Stimulated activated naive CD4-positive, alpha-beta T cell treated with Interleukin-2 at 50 U/mL for 16 hours (primary cell): ENCODE measurements at regions not wholly inside any gene's neighbourhood (a gene's known extent, or its start where the extent isn't known, plus 50 kb on each side); places are given as distances from the start of the nearest gene placed in this dataset.
"Not testable (repeated sequence)": the region's sequence is repeated elsewhere in the genome, so short reads cannot be mapped to it uniquely, and the experiment has no call there.

Source experiments
- DNase-seq: peaks from one replicate; lab custom pipeline; 2025; lab: John Stamatoyannopoulos, UW

DNA sequence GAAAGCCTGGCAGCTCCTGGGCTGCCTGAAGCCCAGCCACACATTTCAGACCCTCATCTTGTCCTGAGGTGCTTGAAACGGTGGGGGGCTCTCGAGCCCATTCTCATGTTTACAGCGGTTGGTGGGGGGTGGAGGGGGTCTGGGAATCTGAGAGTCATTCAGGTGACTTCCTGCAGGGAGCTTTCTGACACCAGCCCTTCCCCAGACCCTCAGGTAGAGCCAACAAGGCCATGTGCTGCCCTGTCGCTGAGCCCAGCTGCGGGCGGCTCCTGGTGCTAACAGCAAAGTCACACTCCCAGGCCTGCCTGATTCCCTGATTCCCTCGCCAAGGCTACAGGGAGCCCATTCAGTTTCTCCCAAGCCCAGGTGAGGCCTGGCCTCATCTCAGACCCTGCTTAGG, 324.9 kb upstream of the MEX3C start:
- no peak for DNase-seq

DNA sequence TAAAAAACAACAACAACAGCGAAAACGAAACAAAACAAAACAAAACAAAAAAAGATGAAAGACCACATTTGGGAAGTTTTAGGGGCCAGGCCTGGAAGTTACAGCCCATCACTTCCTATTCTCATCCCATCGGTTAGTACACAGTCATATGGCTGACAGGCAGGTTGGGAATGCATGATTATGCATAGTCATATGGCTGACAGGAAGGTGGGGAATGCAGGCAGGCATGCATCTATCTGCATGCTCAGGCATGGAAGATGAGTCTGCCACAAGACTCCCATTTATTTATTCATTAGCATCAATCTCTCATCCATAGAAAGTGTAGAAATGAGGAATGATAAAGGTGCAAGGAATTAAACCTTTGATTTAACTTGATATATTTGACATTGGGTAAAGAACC, 325.3 kb upstream of the MEX3C start:
- DNase-seq: no peak

DNA sequence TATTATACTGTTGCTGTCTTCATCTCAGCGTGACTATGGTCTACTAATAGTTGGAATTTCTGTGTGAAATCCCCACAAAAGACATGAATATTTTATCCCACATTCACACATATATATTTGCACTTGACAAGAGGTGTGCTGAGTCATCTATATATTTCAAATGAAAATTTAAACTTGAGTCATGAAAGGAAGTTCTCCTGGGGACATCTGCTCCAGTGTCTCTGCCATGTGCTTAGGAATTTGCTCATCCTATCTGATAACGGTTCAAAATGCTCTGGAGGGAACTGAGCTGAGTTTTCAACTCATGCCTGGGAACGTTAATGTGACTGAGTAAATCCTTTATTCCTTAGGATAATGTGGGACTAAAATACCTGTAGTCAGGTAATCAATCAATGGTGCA, 326.2 kb upstream of the MEX3C start:
- DNase-seq: no peak

DNA sequence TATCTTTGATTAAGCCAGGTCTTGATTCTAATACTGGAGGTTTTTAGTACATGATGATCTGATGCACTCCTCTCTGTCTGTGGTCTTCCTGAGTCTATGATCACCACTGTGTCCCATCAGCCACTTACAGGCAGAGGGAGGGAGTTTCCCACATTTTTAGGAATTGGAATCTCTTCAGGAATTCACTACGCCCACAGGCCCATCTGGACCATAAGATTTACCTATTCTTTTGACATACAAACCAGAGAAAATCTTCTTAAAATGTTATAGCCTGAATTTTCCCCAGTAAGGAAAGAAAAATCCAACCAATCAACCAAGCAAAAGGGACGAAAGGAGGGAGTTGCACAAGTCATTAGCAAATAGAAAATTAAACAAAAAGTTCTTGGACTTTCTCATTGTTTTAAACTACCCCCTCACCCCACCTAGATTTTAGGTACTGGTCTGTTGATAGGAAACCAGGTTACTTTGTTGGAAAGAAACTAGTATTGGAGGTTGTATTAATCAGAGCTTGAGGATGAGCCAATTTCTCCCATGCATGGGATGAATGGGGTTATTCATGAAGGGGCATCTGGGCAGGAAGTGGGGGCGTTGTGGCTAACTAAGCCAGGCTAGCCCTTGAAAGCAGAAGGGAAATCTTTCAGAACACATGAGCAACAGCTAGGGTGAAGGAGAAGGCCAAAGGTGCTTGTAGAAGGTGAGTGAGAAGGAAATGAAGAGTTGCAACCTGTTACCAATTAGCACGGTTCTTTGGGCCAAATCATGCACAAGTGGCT, 328.2 kb upstream of the MEX3C start:
- no peak for DNase-seq

DNA sequence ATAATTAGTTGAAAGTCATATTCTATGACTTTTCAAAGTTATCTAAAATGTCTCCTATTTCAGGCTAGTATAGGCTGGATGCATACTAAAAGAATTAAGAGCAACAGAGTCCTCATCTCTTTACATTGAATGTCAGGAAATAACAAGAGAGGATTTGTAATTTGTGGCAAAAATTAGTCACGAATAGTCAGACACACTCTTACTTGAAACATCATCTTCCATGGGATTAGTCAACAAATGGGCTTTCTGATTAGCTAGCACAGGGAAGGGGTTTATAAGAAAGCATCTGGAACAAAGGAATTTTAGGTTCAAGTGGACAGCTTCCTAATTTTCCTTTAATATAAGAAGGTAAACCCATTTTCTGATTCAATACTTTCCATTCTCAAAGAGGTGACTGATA, 330.3 kb upstream of the MEX3C start:
- no peak for DNase-seq

DNA sequence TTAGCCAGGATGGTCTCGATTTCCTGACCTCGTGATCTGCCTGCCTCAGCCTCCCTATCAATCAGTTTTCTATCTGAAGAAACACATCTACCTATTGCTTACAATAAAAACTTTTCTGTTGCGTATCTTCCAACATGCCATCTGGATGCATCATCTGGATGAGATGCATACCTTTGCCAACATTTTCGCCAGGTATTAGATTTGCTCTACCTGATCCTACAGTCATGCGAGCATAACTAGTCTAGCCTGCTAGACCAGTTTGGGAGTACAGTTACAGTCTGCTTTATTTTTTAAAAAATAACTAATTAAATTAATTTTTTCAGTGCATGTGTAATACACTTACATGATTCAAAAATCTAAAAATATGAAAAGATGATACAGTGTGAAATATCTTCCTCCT, 334.0 kb upstream of the MEX3C start:
- no peak for DNase-seq

DNA sequence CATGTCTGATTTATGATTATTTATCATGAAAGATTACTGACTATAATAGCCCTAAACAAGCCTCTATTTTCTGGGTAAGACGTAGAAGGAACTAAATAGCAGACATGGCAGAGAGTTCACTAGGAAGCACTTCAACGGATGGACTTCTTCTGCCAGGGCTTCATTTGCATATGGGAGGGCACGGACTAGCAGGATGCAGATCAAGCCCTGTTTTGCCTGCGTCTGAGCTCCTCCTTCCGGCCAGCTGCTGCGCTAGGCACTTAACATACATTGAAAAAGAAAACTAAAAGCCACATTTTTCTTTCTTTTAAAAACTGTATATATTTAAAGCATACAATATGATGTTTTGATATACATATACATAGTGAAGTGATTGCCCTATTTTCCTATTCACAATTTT, 340.0 kb upstream of the MEX3C start:
- no peak for DNase-seq

DNA sequence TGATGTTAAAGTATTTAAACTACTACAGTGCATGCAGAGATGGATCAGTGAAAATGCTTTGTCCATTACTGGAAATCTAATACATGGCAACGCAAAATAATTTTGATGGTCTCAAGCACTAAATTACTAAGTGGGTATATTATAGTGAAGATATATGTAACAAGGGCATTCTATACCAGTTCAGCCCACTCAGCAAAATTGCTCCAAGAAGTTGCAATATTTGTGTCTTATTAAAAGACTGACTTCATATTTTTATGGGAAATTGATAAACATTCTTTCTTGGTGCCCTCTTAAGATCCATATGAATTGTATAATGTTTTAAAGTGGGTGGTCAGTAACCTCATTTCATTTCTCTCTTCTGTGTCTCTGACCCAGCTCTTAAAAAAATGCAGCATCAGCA, 343.1 kb upstream of the MEX3C start:
- DNase-seq: no peak

DNA sequence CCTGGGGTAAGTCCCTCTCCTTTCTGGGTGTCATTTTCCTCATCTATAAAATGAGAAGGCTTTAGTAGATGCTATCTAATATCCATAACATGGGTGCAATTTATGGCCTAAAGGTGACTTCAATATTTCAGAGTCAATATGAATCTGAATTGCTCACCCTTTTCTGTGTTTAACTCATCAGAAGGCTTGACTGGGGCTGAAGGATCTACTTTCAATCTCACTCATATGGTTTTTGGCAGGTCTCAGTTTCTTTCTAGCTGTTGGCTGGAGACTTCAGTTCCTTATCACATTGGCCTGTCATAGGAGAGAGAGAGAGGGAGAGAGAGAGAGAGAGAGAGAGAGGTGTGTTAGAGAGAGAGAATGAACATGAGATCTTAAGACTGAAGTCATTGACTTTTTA, 343.7 kb upstream of the MEX3C start:
- no peak for DNase-seq

DNA sequence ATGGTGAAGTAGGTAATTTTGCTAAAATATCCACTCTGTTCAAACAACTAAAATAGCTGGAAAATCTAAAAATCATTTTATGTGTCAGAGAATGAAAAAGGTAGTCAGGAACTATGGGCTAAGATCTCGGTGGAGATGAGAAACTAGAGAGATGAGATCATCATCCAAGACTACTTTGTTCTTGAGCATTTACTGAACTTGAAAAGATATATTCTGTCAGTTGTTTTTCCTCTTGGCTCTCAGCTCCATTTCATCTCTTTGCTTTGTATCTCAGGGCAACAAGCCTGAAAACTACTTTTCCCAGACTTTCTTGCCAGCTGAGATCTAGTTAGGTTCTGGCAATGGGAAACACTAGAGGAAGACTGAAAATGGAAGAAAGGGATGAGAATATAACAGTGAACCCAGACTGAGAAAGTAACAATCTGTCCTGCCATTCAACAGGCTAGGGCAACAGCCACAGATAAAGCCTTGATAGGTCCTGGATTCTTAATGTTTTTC, 346.2 kb upstream of the MEX3C start:
- DNase-seq: no peak

DNA sequence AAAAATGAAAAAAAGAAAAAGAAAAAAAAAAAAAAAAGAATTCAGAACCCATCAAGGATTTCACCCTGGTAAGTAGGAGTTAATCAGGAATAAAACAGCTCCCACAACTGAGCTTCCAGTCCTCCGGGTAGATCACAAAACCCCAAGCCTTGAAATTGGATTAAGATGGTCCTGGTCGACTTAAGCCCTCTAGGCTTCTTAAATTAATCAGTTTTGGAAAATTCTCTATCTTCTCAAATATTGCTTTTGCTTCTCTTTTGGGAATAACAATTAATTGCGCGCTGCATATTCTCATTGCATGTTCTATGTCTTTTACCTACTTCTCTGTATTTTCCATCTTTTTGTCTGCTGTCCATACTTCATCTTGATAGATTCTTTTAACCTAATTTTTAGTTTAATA, 348.0 kb upstream of the MEX3C start:
- DNase-seq: no peak

DNA sequence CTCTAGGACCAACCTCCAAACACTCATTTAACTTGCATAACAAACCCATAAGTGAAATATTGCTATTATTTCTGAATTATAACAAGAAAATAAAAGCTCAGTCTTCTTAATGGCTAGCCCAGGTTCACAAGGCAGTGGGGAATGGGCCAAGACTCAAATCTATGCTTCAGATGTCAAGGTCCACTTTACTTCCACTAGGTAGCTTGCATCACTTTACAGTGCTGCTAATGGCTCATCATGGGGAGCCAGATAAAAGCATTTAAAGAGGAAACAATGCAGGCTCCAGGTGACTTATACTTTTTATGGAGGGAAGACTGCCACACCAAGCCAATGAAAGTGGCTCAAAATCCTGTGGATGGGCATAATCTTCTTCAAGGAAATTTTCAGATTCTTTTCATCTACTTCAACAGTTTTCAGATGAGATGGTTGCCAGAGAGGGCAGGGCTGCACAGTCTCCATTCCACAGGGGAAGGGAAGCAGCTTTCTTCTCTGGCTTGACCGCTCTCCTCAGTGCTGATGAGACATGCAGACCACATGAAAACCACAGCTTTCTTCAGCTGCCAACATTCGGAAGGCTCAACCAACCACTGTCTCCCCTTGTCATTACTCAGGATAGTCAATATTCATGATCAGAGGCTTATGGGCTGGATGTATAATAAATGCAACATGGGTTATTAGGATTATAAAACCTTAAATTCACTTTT, 361.9 kb upstream of the MEX3C start:
- DNase-seq: no peak

DNA sequence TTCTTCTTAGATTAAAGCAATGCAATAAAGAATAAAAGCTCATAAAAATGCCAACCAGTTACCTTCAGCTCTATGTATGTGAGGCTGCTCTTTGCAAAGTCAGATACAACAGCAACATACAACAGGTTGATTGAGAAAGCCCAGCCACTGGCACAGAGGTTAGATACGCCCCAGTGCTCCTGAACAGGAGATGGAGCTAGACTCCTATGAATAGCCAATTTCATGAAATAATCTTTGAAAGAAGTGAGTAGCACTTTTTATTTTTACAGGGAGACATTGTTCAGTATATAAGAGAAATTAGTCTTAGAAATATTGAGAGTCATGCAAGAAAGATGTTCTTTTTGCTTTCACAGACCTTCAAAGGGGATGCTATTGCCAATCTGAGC, 362.4 kb upstream of the MEX3C start:
- DNase-seq: no peak

DNA sequence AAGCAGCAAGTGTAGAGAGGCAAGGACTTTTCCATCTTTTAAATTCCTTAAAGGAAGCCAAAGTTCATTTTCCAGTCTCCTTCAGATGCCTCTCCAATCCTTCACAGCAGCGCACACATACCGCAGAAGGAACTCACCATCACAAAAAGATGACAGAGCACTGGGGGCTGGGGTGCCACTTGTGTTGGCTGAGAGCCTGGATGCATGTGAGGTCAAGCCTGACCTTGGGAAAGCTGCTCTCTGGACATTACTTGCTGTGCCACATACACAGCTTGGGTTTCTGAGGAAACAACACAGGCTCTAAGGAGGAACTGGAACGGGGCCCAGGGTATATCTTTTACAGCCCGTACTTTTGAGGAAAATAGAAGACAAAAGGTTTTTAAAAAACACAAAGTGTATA, 364.3 kb upstream of the MEX3C start:
- no peak for DNase-seq

DNA sequence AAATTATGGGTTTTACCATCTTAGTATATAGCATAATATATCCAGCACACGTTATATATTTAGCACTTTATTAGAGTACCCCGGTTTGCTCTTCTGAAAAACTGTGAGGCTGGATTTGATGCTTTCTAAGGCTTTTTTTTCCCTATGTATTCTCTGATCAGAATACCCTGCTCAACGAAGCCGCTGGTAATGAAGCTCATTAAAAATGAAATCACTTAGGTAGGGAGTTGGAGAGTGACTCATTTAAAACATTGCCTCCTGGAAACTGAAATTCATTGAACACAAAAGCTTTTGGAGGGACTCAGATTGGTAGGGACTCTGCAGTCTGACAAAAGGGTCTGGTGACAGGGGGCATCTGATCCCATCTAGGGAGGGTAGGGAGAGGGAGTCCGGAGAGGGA, 365.4 kb upstream of the MEX3C start:
- no peak for DNase-seq

DNA sequence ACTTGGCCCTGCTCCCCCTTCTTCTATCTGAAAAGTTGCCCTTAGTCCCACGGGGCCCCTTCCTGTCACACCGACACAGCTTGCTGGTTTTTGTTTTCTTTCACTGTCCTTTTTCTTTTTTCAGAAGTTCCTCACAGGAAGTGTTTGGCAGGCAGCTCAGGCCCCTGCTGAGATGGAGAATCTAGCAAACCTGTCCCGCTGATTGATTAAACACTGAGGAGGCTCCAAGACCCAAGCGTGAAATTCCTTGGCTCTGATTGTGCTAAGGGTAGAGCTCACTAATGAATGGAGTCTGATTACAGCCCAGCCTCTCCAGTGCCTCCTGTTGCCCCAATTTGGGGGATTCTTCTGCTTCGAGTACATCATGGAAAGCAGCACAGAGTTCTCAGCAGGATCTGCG, 365.9 kb upstream of the MEX3C start:
- DNase-seq: no peak

DNA sequence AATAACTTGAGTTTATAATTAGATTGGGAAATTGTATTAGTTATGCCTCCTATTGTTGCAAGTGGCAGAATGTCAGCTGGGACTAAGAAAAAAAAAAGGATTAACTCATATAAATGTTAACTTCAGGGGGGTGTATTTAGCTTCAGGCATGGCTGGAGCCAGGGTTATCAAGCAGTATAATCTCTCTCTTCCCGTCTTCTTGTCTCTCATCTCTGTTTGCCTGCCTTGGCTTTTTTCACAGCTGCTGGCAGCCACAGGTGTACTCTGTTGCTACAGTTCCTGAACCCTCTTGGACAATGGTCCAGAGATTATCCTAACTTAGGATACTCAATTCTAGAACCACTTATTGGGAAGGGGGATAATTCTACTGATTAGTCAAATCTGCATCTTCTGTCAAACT, 370.7 kb upstream of the MEX3C start:
- no peak for DNase-seq

DNA sequence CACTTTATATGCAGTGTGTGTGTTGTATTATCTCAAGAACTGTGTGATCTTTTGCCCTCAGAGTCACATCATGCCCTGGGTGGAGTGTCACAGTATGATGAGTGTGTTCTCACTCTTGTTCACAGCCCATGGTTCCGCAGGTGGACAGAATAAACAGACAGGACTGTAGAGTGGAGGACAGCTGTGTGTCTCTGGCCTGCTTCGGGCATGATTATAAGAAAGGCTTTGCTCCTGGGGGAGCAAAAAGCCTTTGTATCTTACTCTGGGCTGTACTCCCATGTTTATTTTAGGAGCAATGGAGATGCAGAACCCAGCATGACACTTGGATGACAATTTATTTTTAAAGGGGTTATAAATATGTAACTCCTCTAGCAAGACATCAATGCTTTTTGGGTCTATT, 371.7 kb upstream of the MEX3C start:
- DNase-seq: no peak

DNA sequence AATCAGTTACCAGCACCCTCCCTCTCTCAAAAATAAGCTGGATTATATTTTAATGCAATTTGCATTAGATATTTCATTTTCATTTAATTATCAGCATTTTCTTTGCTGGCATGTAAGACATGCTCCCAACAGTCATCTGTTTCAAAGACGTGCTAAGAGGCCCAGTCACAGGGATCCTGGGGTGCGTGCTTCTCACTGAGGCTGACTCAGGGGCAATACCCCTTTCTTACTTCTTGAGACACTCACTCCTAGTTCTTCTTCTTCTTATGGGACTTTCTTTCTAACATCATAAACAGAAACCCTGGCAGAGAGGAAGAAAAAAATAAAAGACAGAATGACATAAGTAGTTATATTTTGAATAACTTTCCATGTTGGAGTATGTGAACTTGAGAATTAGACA, 372.1 kb upstream of the MEX3C start:
- no peak for DNase-seq

DNA sequence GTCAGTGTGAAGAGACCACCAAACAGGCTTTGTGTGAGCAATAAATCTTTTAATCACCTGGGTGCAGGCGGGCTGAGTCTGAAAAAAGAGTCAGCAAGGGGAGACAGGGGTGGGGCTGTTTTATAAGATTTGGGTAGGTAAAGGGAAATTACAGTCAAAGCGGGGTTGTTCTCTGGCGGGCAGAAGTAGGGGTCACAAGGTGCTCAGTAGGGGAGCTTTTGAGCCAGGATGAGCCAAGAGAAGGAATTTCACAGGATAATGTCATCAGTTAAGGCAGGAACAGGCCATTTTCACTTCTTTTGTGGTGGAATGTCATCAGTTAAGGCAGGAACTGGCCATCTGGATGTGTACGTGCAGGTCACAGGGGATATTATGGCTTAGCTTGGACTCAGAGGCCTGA, 372.6 kb upstream of the MEX3C start:
- DNase-seq: not testable (repeated sequence)

DNA sequence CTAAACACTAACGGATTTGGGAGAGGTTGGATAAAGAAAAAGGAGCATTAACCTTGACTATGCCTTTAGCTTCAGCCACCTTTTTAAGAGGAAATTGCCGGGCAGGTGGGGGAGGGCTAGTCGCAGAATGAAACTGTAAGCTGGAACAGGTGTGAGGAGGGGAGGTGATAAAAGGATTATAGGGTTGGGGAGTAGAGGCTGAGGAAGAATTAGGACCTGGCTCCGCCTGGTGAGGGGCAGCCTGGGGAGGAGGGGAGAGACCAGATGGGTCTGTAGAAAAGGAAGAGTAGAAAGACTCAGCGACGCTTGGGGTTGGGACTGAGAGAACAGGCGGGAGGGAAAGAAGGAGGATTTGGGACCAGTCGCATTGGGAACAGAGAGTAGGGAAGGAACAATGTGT, 376.4 kb upstream of the MEX3C start:
- not testable (repeated sequence) for DNase-seq

DNA sequence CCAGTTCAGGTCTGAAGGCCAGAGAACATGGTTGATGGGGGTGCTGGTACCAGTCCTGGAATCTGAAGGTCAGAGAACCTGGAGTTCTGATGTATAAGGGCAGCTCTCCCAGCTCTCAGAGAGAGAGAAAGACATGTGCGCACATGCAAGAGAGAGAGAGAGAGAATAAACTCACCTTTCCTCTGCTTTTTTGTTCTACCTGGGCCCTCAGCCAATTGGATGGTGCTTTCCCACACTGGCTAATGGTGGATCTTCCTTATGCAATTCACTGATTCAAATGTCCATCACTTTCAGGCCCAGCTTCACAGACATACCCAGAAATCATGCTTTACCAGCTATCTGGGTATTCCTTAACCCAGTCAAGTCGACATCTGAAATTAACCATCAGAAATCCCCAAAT, 377.7 kb upstream of the MEX3C start:
- no peak for DNase-seq

DNA sequence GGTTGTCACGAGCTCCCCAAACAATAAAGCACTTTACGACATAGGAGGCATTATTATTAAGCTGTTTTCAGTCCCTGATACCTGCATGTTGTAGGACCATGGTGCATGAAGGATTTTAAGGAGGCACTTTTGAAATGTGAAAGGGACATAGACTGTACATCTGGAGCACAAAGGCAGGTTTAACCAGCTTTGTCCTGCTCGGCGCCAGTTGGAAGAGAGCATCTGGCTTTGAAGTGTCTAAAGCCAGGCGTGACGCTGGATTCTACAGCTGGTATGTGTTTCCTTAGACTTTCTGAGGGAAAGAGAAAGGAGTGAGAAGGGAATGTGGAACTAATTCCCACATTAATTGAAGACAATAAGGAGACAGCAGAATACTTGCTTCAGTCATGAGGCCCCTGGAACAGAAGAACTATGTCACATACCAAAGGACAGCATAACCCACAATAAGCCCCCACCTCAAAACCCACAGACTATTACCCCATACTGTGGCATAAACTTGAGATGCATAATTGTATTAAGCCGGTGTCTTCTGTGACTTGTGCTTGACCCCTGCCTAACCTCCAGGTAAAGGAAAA, 381.0 kb upstream of the MEX3C start:
- no peak for DNase-seq
